Stomach (tissue), 4 donors: ENCODE measurements at regions not wholly inside any gene's neighbourhood (a gene's known extent, or its start where the extent isn't known, plus 50 kb on each side); places are given as distances from the start of the nearest gene placed in this dataset.

Experiments
- CTCF ChIP-seq, 7 experiments: fragments of 450-650 bp in 4 of 7; fragments of 200-600 bp in 3 of 7; sonication (generic) in 3 of 7; IDR thresholded peaks; one replicate each; pipeline ENCODE4 v1.5.1; 2016 to 2019; ENCODE audit warnings: antibody characterized with exemption in 7 of 7, control low read depth in 2 of 7, mild to moderate bottlenecking in 1 of 7
- POLR2A ChIP-seq, 4 donors: fragments of 450-650 bp; IDR thresholded peaks; one replicate each; pipeline ENCODE4 v1.6.1; 2016; ENCODE audit warnings: antibody characterized with exemption in 4 of 4, control low read depth in 2 of 4, mild to moderate bottlenecking in 1 of 4, moderate library complexity in 1 of 4
- POLR2AphosphoS5 ChIP-seq, 3 donors: sonication (generic); formaldehyde crosslinking; IDR thresholded peaks; one replicate each; pipeline ENCODE4 v1.6.1; 2016; ENCODE audit warnings: antibody characterized with exemption in 3 of 3

- TF ChIP-seq POLR2AphosphoS5 (IDR thresholded peaks at IDR 0.05) (no peak), CTCF (IDR thresholded peaks at IDR 0.05) (no peak), POLR2A (IDR thresholded peaks at IDR 0.05) (no peak)
Observed at GRCh38 chr7:25976630-25977029, 175.4 kb upstream of the NFE2L3 start.
